ENCODE measurements at regions not wholly inside any gene's neighbourhood (a gene's known extent, or its start where the extent isn't known, plus 50 kb on each side); places are given as distances from the start of the nearest gene placed in this dataset.

GRCh38 chr13:59479629-59480028 is 684.1 kb downstream of the DIAPH3 start:
- Histone ChIP-seq H3K9ac (no peak overlapping the region), H3K9me3 (replicated peaks in 1 of 11) (no peaks in the 10 kb centered on the region), H3K4me2 (no peak overlapping the region), H3K27me3 (no peaks in the 10 kb centered on the region), H4K20me1 (no peaks in the 10 kb centered on the region), H3K27ac (no peak overlapping the region), H3K4me3 (no peak overlapping the region), H3K4me1 (peaks cover 0 to 11% (median 0%) of the 10 kb centered on the region in 10 experiments; a peak in 4 of 20 replicates), H3K36me3 (no peaks in the 10 kb centered on the region)
- TF ChIP-seq Cebpa-rat (IDR thresholded peaks at IDR 0.05): no peak

- peaks cover 0 to 11% (median 0%) of the 10 kb centered on the region in 10 experiments; a peak in 4 of 20 replicates for H3K4me1 ChIP-seq
- H3K27me3 ChIP-seq: no peaks in the 10 kb centered on the region
- no peaks in the 10 kb centered on the region for H3K36me3 ChIP-seq
- TF ChIP-seq Cebpa-rat (IDR thresholded peaks at IDR 0.05): no peak
- H3K4me2 ChIP-seq: no peak overlapping the region
- no peak overlapping the region for H3K4me3 ChIP-seq
- no peaks in the 10 kb centered on the region for H4K20me1 ChIP-seq
- H3K9me3 ChIP-seq (replicated peaks in 1 of 11): no peaks in the 10 kb centered on the region
- no peak overlapping the region for H3K9ac ChIP-seq
- H3K27ac ChIP-seq: no peak overlapping the region
Observed at GRCh38 chr13:59480396-59481259, 683.1 kb downstream of the DIAPH3 start.

GRCh38 chr13:59483501-59484145 is 680.1 kb downstream of the DIAPH3 start:
- H3K4me3 ChIP-seq: no peak overlapping the region
- H3K4me1 ChIP-seq: no peaks in the 10 kb centered on the region
- no peak overlapping the region for H3K27ac ChIP-seq
- no peak overlapping the region for H3K9ac ChIP-seq
- H3K9me3 ChIP-seq (replicated peaks in 1 of 11): no peaks in the 10 kb centered on the region
- H4K20me1 ChIP-seq: no peaks in the 10 kb centered on the region
- no peaks in the 10 kb centered on the region for H3K36me3 ChIP-seq
- no peak for TF ChIP-seq Cebpa-rat (IDR thresholded peaks at IDR 0.05)
- no peaks in the 10 kb centered on the region for H3K27me3 ChIP-seq
- no peak overlapping the region for H3K4me2 ChIP-seq

GRCh38 chr13:59487883-59488282 is 675.8 kb downstream of the DIAPH3 start:
- no peaks in the 10 kb centered on the region for H3K27me3 ChIP-seq

GRCh38 chr13:59488436-59488835 is 675.3 kb downstream of the DIAPH3 start:
- no peaks in the 10 kb centered on the region for H3K36me3 ChIP-seq
- no peak overlapping the region for H3K4me3 ChIP-seq
- no peak for TF ChIP-seq Cebpa-rat (IDR thresholded peaks at IDR 0.05)
- H3K9ac ChIP-seq: no peak overlapping the region
- no peaks in the 10 kb centered on the region for H3K4me1 ChIP-seq
- no peaks in the 10 kb centered on the region for H3K27me3 ChIP-seq
- no peak overlapping the region for H3K4me2 ChIP-seq
- no peaks in the 10 kb centered on the region for H3K9me3 ChIP-seq (replicated peaks in 1 of 11)
- no peak overlapping the region for H3K27ac ChIP-seq
- no peaks in the 10 kb centered on the region for H4K20me1 ChIP-seq

More at GRCh38 chr13:59487883-59488282, 675.8 kb downstream of the DIAPH3 start:
- Histone ChIP-seq H3K4me2 (no peak overlapping the region), H3K27ac (no peak overlapping the region), H3K4me1 (no peaks in the 10 kb centered on the region), H3K9me3 (replicated peaks in 1 of 11) (no peaks in the 10 kb centered on the region), H4K20me1 (no peaks in the 10 kb centered on the region), H3K9ac (no peak overlapping the region), H3K36me3 (no peaks in the 10 kb centered on the region), H3K4me3 (no peak overlapping the region)
- no peak for TF ChIP-seq Cebpa-rat (IDR thresholded peaks at IDR 0.05)

- no peaks in the 10 kb centered on the region for H3K27me3 ChIP-seq
- H3K4me1 ChIP-seq: no peaks in the 10 kb centered on the region
- no peaks in the 10 kb centered on the region for H3K36me3 ChIP-seq
- no peak overlapping the region for H3K9ac ChIP-seq
- H4K20me1 ChIP-seq: no peaks in the 10 kb centered on the region
- no peaks in the 10 kb centered on the region for H3K9me3 ChIP-seq (replicated peaks in 1 of 11)
- no peak overlapping the region for H3K4me2 ChIP-seq
- no peak for TF ChIP-seq Cebpa-rat (IDR thresholded peaks at IDR 0.05)
- H3K27ac ChIP-seq: no peak overlapping the region
- H3K4me3 ChIP-seq: no peak overlapping the region
Observed at GRCh38 chr13:59490651-59491050, 673.1 kb downstream of the DIAPH3 start.

- Histone ChIP-seq H3K4me2 (no peak overlapping the region), H3K27ac (no peak overlapping the region), H4K20me1 (no peaks in the 10 kb centered on the region), H3K9me3 (replicated peaks in 1 of 11) (no peaks in the 10 kb centered on the region), H3K36me3 (no peaks in the 10 kb centered on the region), H3K27me3 (no peaks in the 10 kb centered on the region), H3K9ac (no peak overlapping the region), H3K4me3 (no peak overlapping the region), H3K4me1 (no peaks in the 10 kb centered on the region)
- no peak for TF ChIP-seq Cebpa-rat (IDR thresholded peaks at IDR 0.05)
Observed at GRCh38 chr13:59492030-59492636, 671.6 kb downstream of the DIAPH3 start.

GRCh38 chr13:59493436-59493965 is 670.2 kb downstream of the DIAPH3 start:
- H3K27ac ChIP-seq: no peak overlapping the region
- TF ChIP-seq Cebpa-rat (IDR thresholded peaks at IDR 0.05): no peak

GRCh38 chr13:59494151-59494550 is 669.6 kb downstream of the DIAPH3 start:
- TF ChIP-seq Cebpa-rat (IDR thresholded peaks at IDR 0.05): no peak
- Histone ChIP-seq H3K9me3 (replicated peaks in 1 of 11) (no peaks in the 10 kb centered on the region), H3K4me1 (no peaks in the 10 kb centered on the region), H3K4me3 (no peak overlapping the region), H3K27ac (no peak overlapping the region), H3K4me2 (no peak overlapping the region), H3K36me3 (no peaks in the 10 kb centered on the region), H4K20me1 (no peaks in the 10 kb centered on the region), H3K9ac (no peak overlapping the region), H3K27me3 (no peaks in the 10 kb centered on the region)

More at GRCh38 chr13:59493436-59493965, 670.2 kb downstream of the DIAPH3 start:
- Histone ChIP-seq H4K20me1 (no peaks in the 10 kb centered on the region), H3K27me3 (no peaks in the 10 kb centered on the region), H3K9me3 (replicated peaks in 1 of 11) (no peaks in the 10 kb centered on the region), H3K4me2 (no peak overlapping the region), H3K36me3 (no peaks in the 10 kb centered on the region), H3K9ac (no peak overlapping the region), H3K4me1 (no peaks in the 10 kb centered on the region), H3K4me3 (no peak overlapping the region)

Data from BLaER1 treated with 17β-estradiol and CSF1 and Interleukin-3, amounts not matched to agents 10 nM and 100 nM (cell line).